A673 (cell line): ENCODE measurements at regions not wholly inside any gene's neighbourhood (a gene's known extent, or its start where the extent isn't known, plus 50 kb on each side); places are given as distances from the start of the nearest gene placed in this dataset.

ENCODE experiments used
- BruUV-seq: library from RNA; stranded (reverse); fragments of 400-500 nt; replicated peaks from 2 replicates; lab custom pipeline; 2021; lab: Mats Ljungman, UMichigan
- CTCF ChIA-PET: fragments of 300-600 bp; sonication (Branson Sonifier 250); formaldehyde crosslinking; loops from one replicate; lab custom pipeline; 2022; ENCODE audit warnings: antibody characterized with exemption; lab: Charles Lee
- POLR2A ChIA-PET: fragments of 300-600 bp; sonication (Branson Sonifier 250); formaldehyde crosslinking; loops from one replicate; lab custom pipeline; 2022; ENCODE audit warnings: antibody characterized with exemption; ENCODE audit not compliant: low non-redundant PET; lab: Charles Lee
- DNase-seq: peaks from one replicate; pipeline ENCODE4 v3.0.0-alpha.2; 2015; ENCODE audit warnings: low spot score
- H3K27ac ChIP-seq: fragments of 200-600 bp; sonication (generic); 2 replicates; pipeline ENCODE4 v1.5.1; 2016; ENCODE audit warnings: mixed run types, low read depth, mild to moderate bottlenecking, mixed read lengths, antibody characterized with exemption, low read length; ENCODE audit not compliant: poor library complexity, severe bottlenecking
- H3K27me3 ChIP-seq: fragments of 200-600 bp; sonication (generic); replicated peaks from 2 replicates; pipeline ENCODE4 v1.6.1; 2017; ENCODE audit warnings: mixed run types, low read depth, mild to moderate bottlenecking, mixed read lengths, antibody characterized with exemption, low read length; ENCODE audit not compliant: insufficient read depth, poor library complexity
- H3K36me3 ChIP-seq: fragments of 200-600 bp; sonication (generic); 2 replicates; pipeline ENCODE4 v1.6.1; 2016; ENCODE audit warnings: mixed run types, mild to moderate bottlenecking, mixed read lengths, antibody characterized with exemption, low read length; ENCODE audit not compliant: insufficient read depth, poor library complexity, severe bottlenecking
- H3K4me1 ChIP-seq: fragments of 200-600 bp; sonication (generic); 2 replicates; pipeline ENCODE4 v1.6.1; 2017; ENCODE audit warnings: mixed run types, mild to moderate bottlenecking, mixed read lengths, antibody characterized with exemption, low read length; ENCODE audit not compliant: insufficient read depth, poor library complexity, severe bottlenecking
- H3K4me3 ChIP-seq: fragments of 200-600 bp; sonication (generic); 2 replicates; pipeline ENCODE4 v1.5.1; 2016; ENCODE audit warnings: low read depth, mixed run types, mild to moderate bottlenecking, mixed read lengths, low read length; ENCODE audit not compliant: poor library complexity, severe bottlenecking
- H3K9me3 ChIP-seq: fragments of 200-600 bp; sonication (generic); 2 replicates; pipeline ENCODE4 v1.6.1; 2016; ENCODE audit warnings: mixed run types, low read depth, mild to moderate bottlenecking, mixed read lengths, antibody characterized with exemption, low read length; ENCODE audit not compliant: poor library complexity, severe bottlenecking
- EZH2 ChIP-seq: fragments of 200-600 bp; sonication (generic); IDR thresholded peaks from 2 replicates; pipeline ENCODE4 v1.6.1; 2017; ENCODE audit warnings: borderline replicate concordance, low read depth, mild to moderate bottlenecking, mixed read lengths, antibody characterized with exemption, low read length; ENCODE audit not compliant: poor library complexity, severe bottlenecking
- intact Hi-C: fragments of 100-400 bp; cut with micrococcal nuclease; formaldehyde crosslinking; loops from one replicate; pipeline ENCODE4 v1.10.0; 2022; ENCODE audit not compliant: unreplicated experiment
- TF ChIP-seq, protein P1 (sequence below): fragments of 300-800, 200-600 bp; sonication (generic); conservative IDR thresholded peaks from 2 replicates; pipeline ENCODE4 v1.5.1; 2017; ENCODE audit warnings: low read depth, mild to moderate bottlenecking, antibody characterized with exemption, low read length, moderate library complexity, mixed read lengths

DNA sequence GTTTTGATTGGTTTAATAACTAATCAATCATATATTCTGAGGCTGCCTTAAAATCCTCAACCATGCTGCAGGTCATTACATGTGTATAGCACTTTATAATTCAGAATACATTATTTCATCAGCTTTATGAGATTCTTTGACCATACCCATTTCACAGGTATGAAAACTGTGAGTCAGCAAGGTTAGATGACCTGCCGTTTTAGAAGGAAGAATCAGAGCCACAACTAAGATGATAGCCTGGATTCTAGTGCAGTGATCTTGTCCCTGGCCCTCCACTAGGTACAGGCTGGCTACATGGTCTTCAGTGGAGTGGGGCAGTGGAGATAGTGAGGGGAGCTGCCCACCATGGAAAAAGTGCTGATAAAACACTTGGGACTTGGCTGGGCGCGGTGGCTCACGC lies 154.4 kb upstream of the MAX start:
- no TSS peak for BruUV-seq
- ChIA-PET CTCF (no interaction called here), POLR2A (no interaction called here)
- Histone ChIP-seq H3K27ac (no peak overlapping the region), H3K36me3 (no peaks in the 10 kb centered on the region), H3K4me3 (no peak overlapping the region), H3K27me3 (no peaks in the 10 kb centered on the region), H3K4me1 (no peaks in the 10 kb centered on the region), H3K9me3 (no peaks in the 10 kb centered on the region)
- no peak for DNase-seq
- intact Hi-C loops, result no loop called here
- TF ChIP-seq, protein P1, sequence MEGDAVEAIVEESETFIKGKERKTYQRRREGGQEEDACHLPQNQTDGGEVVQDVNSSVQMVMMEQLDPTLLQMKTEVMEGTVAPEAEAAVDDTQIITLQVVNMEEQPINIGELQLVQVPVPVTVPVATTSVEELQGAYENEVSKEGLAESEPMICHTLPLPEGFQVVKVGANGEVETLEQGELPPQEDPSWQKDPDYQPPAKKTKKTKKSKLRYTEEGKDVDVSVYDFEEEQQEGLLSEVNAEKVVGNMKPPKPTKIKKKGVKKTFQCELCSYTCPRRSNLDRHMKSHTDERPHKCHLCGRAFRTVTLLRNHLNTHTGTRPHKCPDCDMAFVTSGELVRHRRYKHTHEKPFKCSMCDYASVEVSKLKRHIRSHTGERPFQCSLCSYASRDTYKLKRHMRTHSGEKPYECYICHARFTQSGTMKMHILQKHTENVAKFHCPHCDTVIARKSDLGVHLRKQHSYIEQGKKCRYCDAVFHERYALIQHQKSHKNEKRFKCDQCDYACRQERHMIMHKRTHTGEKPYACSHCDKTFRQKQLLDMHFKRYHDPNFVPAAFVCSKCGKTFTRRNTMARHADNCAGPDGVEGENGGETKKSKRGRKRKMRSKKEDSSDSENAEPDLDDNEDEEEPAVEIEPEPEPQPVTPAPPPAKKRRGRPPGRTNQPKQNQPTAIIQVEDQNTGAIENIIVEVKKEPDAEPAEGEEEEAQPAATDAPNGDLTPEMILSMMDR, result no peak
- TF ChIP-seq EZH2, result no peak

DNA sequence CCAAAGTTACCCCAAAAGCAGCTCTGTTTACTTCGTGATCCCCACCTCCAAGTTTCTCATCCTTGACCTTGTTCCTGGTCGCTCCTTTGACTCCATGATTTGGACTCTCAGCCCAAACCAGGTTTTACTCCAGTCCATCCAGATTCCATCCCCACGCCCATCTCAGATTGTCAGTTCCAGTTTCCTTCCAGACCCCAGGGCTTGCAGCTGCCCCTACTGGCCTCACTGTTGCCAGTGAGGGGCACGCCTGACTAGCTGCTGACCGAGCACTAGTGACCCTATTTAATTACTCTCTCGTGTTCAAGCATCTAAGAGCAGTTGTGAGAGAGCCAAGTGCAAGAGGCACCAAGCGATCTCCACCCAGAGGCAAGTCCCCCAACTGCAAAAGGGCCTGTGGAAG lies 155.1 kb upstream of the FUT8 start:
- H3K27ac ChIP-seq, result no peak overlapping the region

DNA sequence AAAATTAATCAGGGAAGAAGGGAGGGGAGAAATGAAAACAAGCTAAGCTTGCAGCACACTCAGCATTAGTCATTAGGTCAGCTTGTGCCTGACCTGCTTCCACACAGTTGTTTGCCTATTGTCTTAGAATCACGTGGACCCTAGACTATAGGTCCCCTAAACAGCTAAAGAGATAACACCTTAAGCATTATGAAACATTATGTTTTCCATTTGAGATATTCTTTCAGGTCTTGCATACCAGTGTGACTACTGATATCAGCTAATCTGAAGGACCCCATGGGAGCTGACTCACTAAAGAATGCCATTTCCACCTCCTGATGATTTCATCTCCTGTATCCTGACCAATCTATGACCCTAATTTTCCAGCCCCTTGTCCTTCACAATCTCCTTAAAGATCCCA lies 154.1 kb upstream of the FUT8 start:
- no TSS peak for BruUV-seq
- H3K36me3 ChIP-seq, result no peaks in the 10 kb centered on the region
- TF ChIP-seq, protein P1, result no peak
- TF ChIP-seq EZH2, result no peak
- ChIA-PET CTCF (interaction anchor here (0.7 kb wide), 1 partner anchor 100 kb away, joined by 8 read pairs; no protein-coding TSS in a partner anchor), POLR2A (no interaction called here)
- no peaks in the 10 kb centered on the region for H3K9me3 ChIP-seq
- H3K27me3 ChIP-seq, result no peaks in the 10 kb centered on the region
- no peak for DNase-seq
- H3K4me3 ChIP-seq, result no peak overlapping the region
- no peaks in the 10 kb centered on the region for H3K4me1 ChIP-seq
- intact Hi-C loops, result no loop called here
- H3K27ac ChIP-seq, result no peak overlapping the region

More for the DNA sequence above, 155.1 kb upstream of the FUT8 start:
- POLR2A ChIA-PET, result no interaction called here
- Histone ChIP-seq H3K27me3 (no peaks in the 10 kb centered on the region), H3K4me3 (no peak overlapping the region), H3K4me1 (no peaks in the 10 kb centered on the region), H3K36me3 (no peaks in the 10 kb centered on the region), H3K9me3 (no peaks in the 10 kb centered on the region)
- TF ChIP-seq, protein P1, result no peak
- no peak for TF ChIP-seq EZH2
- CTCF ChIA-PET, result interaction anchor here (0.7 kb wide), 1 partner anchor 99 kb away, joined by 8 read pairs; no protein-coding TSS in a partner anchor
- no peak for DNase-seq
- BruUV-seq, result no TSS peak
- intact Hi-C loops, result no loop called here
